ENCODE measurements at regions not wholly inside any gene's neighbourhood (a gene's known extent, or its start where the extent isn't known, plus 50 kb on each side); places are given as distances from the start of the nearest gene placed in this dataset.

DNA sequence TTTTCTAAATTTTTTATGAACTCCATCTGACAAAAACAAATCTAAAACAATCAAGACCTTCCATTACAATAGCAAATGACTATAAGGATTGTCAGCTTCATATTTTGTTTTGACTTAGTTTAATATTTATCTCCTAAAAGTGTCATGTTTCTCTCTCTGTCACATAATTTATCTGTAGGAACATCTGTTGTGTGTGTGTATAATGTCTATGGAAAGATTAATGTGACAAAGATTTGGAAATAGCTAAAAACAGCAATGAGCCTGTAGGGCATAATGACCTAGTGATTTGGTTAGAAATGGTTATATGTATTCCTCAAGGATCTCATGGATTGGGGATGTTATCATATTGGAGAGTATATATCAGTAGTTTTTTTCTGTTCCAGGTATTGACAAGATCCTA is 69.6 kb upstream of the MDFIC start:
- TF ChIP-seq, protein P1, sequence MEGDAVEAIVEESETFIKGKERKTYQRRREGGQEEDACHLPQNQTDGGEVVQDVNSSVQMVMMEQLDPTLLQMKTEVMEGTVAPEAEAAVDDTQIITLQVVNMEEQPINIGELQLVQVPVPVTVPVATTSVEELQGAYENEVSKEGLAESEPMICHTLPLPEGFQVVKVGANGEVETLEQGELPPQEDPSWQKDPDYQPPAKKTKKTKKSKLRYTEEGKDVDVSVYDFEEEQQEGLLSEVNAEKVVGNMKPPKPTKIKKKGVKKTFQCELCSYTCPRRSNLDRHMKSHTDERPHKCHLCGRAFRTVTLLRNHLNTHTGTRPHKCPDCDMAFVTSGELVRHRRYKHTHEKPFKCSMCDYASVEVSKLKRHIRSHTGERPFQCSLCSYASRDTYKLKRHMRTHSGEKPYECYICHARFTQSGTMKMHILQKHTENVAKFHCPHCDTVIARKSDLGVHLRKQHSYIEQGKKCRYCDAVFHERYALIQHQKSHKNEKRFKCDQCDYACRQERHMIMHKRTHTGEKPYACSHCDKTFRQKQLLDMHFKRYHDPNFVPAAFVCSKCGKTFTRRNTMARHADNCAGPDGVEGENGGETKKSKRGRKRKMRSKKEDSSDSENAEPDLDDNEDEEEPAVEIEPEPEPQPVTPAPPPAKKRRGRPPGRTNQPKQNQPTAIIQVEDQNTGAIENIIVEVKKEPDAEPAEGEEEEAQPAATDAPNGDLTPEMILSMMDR (conservative IDR thresholded peaks at IDR 0.05): no peak
- TF ChIP-seq EZH2 (IDR thresholded peaks at IDR 0.05; ENCODE audit: low read depth): no peak

Data from PC-9 (cell line).